Neural cell (in vitro differentiated cells): ENCODE measurements at regions not wholly inside any gene's neighbourhood (a gene's known extent, or its start where the extent isn't known, plus 50 kb on each side); places are given as distances from the start of the nearest gene placed in this dataset.

Source experiments
- H2AFZ ChIP-seq: fragments of 200-600, 300-800 bp; sonication (generic), shearing (Covaris generic); 2 replicates; pipeline ENCODE4 v1.6.0; 2014; ENCODE audit warnings: low read depth, mild to moderate bottlenecking, antibody characterized with exemption, low read length, moderate library complexity
- H3F3A ChIP-seq: fragments of 200-600 bp; shearing (Covaris generic); 2 replicates; pipeline ENCODE4 v1.6.1; 2016; ENCODE audit warnings: mild to moderate bottlenecking, moderate library complexity, mixed read lengths, antibody characterized with exemption, low read length; ENCODE audit not compliant: insufficient read depth, poor library complexity, severe bottlenecking
- H3K27ac ChIP-seq: fragments of 200-600, 300-800 bp; sonication (generic), shearing (Covaris generic); 2 replicates; pipeline ENCODE4 v1.5.1; 2014; ENCODE audit warnings: mild to moderate bottlenecking, low read length, moderate library complexity
- H3K27me3 ChIP-seq: fragments of 300-800, 200-600 bp; sonication (generic), shearing (Covaris generic); 2 replicates; pipeline ENCODE4 v1.6.0; 2014; ENCODE audit warnings: mild to moderate bottlenecking, low read depth, low read length, moderate library complexity; ENCODE audit not compliant: insufficient read depth
- H3K36me3 ChIP-seq: fragments of 300-800, 200-600 bp; sonication (generic), shearing (Covaris generic); 2 replicates; pipeline ENCODE4 v1.5.1; 2014; ENCODE audit warnings: mild to moderate bottlenecking, antibody characterized with exemption, low read length, moderate library complexity; ENCODE audit not compliant: insufficient read depth
- H3K4me2 ChIP-seq: fragments of 300-800, 200-600 bp; sonication (generic), shearing (Covaris generic); 2 replicates; pipeline ENCODE4 v1.6.0; 2014; ENCODE audit warnings: mild to moderate bottlenecking, low read length
- H3K4me3 ChIP-seq: fragments of 300-800, 200-600 bp; sonication (generic), shearing (Covaris generic); 2 replicates; pipeline ENCODE4 v1.5.1; 2014; ENCODE audit warnings: mild to moderate bottlenecking, low read length, moderate library complexity
- H3K79me2 ChIP-seq: fragments of 200-600 bp; shearing (Covaris generic); replicated peaks from 2 replicates; pipeline ENCODE4 v1.6.0; 2014; ENCODE audit warnings: mild to moderate bottlenecking, low read length, moderate library complexity; ENCODE audit not compliant: insufficient read depth
- H3K9ac ChIP-seq: fragments of 300-800, 200-600 bp; sonication (generic), shearing (Covaris generic); 2 replicates; pipeline ENCODE4 v1.6.1; 2016; ENCODE audit warnings: mild to moderate bottlenecking, low read length, mixed read lengths
- H3K9me2 ChIP-seq: fragments of 200-600 bp; shearing (Covaris generic); 2 replicates; pipeline ENCODE4 v1.6.1; 2016; ENCODE audit warnings: mild to moderate bottlenecking, low read length, mixed read lengths; ENCODE audit not compliant: insufficient read depth
- H3K9me3 ChIP-seq: fragments of 200-600, 300-800 bp; sonication (generic), shearing (Covaris generic); 2 replicates; pipeline ENCODE4 v1.6.1; 2016; ENCODE audit warnings: mild to moderate bottlenecking, mixed run types, low read length, moderate library complexity, mixed read lengths
- H4K20me1 ChIP-seq: fragments of 200-600 bp; shearing (Covaris generic); 2 replicates; pipeline ENCODE4 v1.6.1; 2016; ENCODE audit warnings: mild to moderate bottlenecking, mixed run types; ENCODE audit not compliant: insufficient read depth
- CTCF ChIP-seq: fragments of 450-650 bp; IDR thresholded peaks from 2 replicates; pipeline ENCODE4 v1.5.1; 2014; ENCODE audit warnings: antibody characterized with exemption, mild to moderate bottlenecking, moderate library complexity; ENCODE audit not compliant: poor library complexity, severe bottlenecking
- EP300 ChIP-seq: fragments of 450-650 bp; conservative IDR thresholded peaks from 2 replicates; pipeline ENCODE4 v1.6.1; 2014; ENCODE audit warnings: antibody characterized with exemption, mild to moderate bottlenecking, moderate library complexity; ENCODE audit not compliant: poor library complexity, severe bottlenecking
- EZH2 ChIP-seq: fragments of 200-600, 300-800 bp; shearing (Covaris generic), sonication (generic); IDR thresholded peaks from 2 replicates; pipeline ENCODE4 v1.6.1; 2014; ENCODE audit warnings: antibody characterized with exemption, low read length, borderline replicate concordance, mild to moderate bottlenecking; ENCODE audit not compliant: insufficient read depth, poor library complexity, severe bottlenecking
- MXI1 ChIP-seq: fragments of 450-650 bp; conservative IDR thresholded peaks from 2 replicates; pipeline ENCODE4 v1.6.1; 2014; ENCODE audit warnings: antibody characterized with exemption, mild to moderate bottlenecking; ENCODE audit not compliant: poor library complexity, severe bottlenecking
- POLR2AphosphoS5 ChIP-seq: IDR thresholded peaks from 2 replicates; pipeline ENCODE4 v1.6.1; 2012
- RAD21 ChIP-seq: fragments of 450-650 bp; conservative IDR thresholded peaks from 2 replicates; pipeline ENCODE4 v1.6.1; 2014; ENCODE audit warnings: antibody characterized with exemption, mild to moderate bottlenecking, moderate library complexity
- REST ChIP-seq: IDR thresholded peaks from 2 replicates; pipeline ENCODE4 v1.6.1; 2012; ENCODE audit warnings: borderline replicate concordance
- SMC3 ChIP-seq: fragments of 450-650 bp; conservative IDR thresholded peaks from 2 replicates; pipeline ENCODE4 v1.6.1; 2014; ENCODE audit warnings: antibody characterized with exemption, mild to moderate bottlenecking, moderate library complexity; ENCODE audit not compliant: poor library complexity
- TAF1 ChIP-seq: IDR thresholded peaks from 2 replicates; pipeline ENCODE4 v1.6.1; 2012; ENCODE audit warnings: low read depth

DNA sequence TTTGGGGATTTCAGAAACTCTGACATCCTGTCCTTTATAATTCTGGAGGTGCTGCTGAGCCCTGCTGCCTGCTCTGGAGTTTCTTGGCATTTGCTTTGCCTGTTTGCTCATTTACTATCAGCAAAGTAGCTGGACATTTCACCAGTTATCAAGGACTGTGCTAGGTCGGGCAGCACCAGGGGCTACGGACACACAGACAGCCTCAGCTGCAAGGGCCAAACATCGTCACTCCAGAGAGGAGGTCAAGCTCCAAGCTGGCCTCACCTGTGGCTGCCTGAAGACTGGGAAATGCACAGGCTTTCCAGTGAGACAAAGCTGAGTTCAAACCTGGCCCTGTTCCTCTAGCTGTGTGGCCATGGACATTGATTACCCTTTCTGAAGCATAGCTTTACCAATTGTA is 143.7 kb downstream of the LRIG2 start:
- no peaks in the 10 kb centered on the region for H3K36me3 ChIP-seq
- TF ChIP-seq TAF1 (no peak), POLR2AphosphoS5 (no peak), REST (no peak), MXI1 (no peak), EZH2 (no peak), SMC3 (no peak), EP300 (no peak), CTCF (no peak), RAD21 (no peak)
- no peak overlapping the region for H3K9ac ChIP-seq
- no peaks in the 10 kb centered on the region for H3F3A ChIP-seq
- H2AFZ ChIP-seq = no peak overlapping the region
- H3K9me3 ChIP-seq = peaks cover 4% of the 10 kb centered on the region
- no peaks in the 10 kb centered on the region for H3K9me2 ChIP-seq
- no peak overlapping the region for H3K4me2 ChIP-seq
- H3K4me3 ChIP-seq = no peak overlapping the region
- H3K79me2 ChIP-seq = no peaks in the 10 kb centered on the region
- no peak overlapping the region for H3K27ac ChIP-seq
- no peaks in the 10 kb centered on the region for H4K20me1 ChIP-seq
- H3K27me3 ChIP-seq = no peaks in the 10 kb centered on the region

- H3K27ac ChIP-seq = no peak overlapping the region
- TF ChIP-seq CTCF = no peak
- TF ChIP-seq POLR2AphosphoS5 = no peak
- TF ChIP-seq EZH2 = no peak
- TF ChIP-seq TAF1 = no peak
- no peak for TF ChIP-seq RAD21
- TF ChIP-seq EP300 = no peak
- TF ChIP-seq REST = no peak
- no peak for TF ChIP-seq MXI1
- H3K9me2 ChIP-seq = no peaks in the 10 kb centered on the region
- H3K9me3 ChIP-seq = peaks cover 4% of the 10 kb centered on the region
- no peak overlapping the region for H3K4me2 ChIP-seq
- no peaks in the 10 kb centered on the region for H3F3A ChIP-seq
- no peaks in the 10 kb centered on the region for H4K20me1 ChIP-seq
- H3K36me3 ChIP-seq = no peaks in the 10 kb centered on the region
- H2AFZ ChIP-seq = no peak overlapping the region
- no peak overlapping the region for H3K4me3 ChIP-seq
- H3K9ac ChIP-seq = no peak overlapping the region
- H3K79me2 ChIP-seq = no peaks in the 10 kb centered on the region
- H3K27me3 ChIP-seq = no peaks in the 10 kb centered on the region
These were observed 144.6 kb downstream of the LRIG2 start for GRCh38 chr1:113217447-113218208.
